GM23248 (cell line): ENCODE measurements at regions not wholly inside any gene's neighbourhood (a gene's known extent, or its start where the extent isn't known, plus 50 kb on each side); places are given as distances from the start of the nearest gene placed in this dataset.

Experiments
- EZH2 ChIP-seq: fragments of 200-600 bp; sonication (generic); IDR thresholded peaks from 2 replicates; pipeline ENCODE4 v1.6.1; 2018; ENCODE audit warnings: antibody characterized with exemption, mild to moderate bottlenecking; ENCODE audit not compliant: insufficient read depth, poor library complexity, severe bottlenecking
- EZH2phosphoT487 ChIP-seq: fragments of 200-600 bp; sonication (generic); IDR thresholded peaks from 2 replicates; pipeline ENCODE4 v1.6.1; 2018; ENCODE audit warnings: antibody characterized with exemption, moderate library complexity, mild to moderate bottlenecking, low read depth; ENCODE audit not compliant: insufficient read depth

DNA sequence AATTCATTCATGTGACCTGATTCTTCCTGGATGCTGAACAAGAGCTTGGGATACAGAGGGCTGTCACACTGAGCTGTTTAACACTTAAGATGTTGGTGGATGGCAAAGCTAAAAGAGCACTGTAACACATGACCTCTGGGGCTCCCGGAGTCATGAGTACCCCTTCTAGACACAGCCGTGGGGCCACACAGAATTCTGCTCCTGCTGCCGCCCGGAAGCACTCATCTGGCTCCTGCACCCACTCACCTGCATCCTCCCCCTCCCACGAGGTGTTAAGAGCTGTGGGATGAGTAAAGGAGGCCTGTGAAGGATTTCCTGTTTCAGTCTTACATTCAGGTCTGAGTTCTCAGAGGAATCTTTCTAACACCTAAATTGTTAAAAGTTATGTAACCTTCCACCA, 78.0 kb upstream of the SSTR1 start:
- TF ChIP-seq EZH2phosphoT487 (no peak), EZH2 (no peak)
